TTC549 (cell line): ENCODE measurements at regions not wholly inside any gene's neighbourhood (a gene's known extent, or its start where the extent isn't known, plus 50 kb on each side); places are given as distances from the start of the nearest gene placed in this dataset.
A peak's percentile ranks its signal among the peaks of the same experiment; 100 is the strongest.
"Not testable (repeated sequence)": the region's sequence is repeated elsewhere in the genome, so short reads cannot be mapped to it uniquely, and the experiment has no call there.

Experiments used
- FAIRE-seq: peaks from 2 replicates; lab custom pipeline; 2012; peaks lifted over from hg19 to GRCh38; lab: Jason Lieb, UNC

DNA sequence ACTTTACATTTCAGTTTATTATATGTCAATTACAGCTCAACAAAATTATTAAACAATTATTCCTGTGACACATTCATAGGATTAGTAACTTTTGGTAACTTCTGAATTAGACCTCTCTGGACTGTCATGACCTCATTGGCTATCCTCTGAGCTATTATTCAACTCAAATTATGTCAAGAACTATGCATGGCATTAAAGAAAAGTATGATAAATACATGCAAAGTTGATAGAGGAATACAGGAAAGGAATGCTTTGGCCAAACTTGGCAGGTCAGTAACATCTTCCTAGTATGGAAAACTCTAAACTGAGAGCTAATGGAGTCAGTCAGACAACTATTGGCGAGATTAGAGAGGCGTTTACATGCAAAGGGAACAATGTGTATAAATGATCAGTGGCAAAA, 158.4 kb downstream of the DUSP10 start:
- FAIRE-seq = no peak

DNA sequence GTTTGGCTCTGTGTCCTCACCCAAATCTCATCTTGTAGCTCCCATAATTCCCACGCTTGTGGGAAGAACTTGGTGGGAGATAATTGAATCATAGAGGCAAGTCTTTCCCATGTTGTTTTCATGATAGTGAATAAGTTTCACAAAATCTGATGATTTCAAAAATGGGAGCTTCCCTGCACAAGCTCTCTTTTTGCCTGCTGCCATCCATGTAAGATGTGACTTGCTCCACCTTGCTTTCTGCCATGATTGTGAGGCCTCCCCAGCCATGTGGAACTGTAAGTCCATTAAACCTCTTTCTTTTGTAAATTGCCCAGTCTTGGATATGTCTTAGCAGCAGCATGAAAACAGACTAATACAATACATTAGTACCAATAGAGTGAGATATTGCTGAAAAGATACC, 154.9 kb downstream of the DUSP10 start:
- not testable (repeated sequence) for FAIRE-seq

DNA sequence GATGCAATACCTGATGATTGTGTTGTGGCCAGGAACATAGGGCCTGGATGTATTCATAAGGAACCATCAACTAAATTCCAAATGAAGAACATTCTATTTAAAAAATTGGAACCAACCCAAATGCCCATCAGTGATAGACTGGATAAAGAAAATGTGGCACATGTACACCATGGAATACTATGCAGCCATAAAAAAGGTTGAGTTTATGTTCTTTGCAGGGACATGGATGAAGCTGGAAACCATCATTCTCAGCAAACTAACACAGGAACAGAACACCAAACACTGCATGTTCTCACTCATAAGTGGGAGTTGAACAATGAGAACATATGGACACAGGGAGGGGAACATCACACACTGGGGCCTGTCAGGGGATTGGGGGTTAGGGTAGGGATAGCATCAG, 150.6 kb downstream of the DUSP10 start:
- FAIRE-seq = not testable (repeated sequence)

DNA sequence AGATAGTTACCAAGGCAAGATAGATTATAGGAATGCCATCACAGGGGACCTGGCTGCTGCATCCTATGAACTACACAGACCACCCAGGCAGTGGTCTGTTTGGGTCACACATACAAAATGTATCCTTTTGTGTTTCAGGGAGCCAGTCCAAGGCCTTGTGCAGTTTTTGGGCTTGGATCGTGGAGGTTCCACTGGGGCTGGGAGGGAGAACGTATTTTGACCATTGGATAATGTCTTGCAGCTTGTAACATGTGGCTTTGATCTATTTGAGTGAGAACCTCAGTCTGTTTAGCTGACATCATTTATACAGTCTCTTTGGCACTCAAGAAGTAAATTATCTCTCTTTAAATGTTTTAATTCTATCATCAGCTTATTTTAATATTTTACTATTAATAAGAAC, 147.3 kb downstream of the DUSP10 start:
- no peak for FAIRE-seq

- FAIRE-seq = no peak
Observed at GRCh38 chr1:221598122-221598521, 143.8 kb downstream of the DUSP10 start.

DNA sequence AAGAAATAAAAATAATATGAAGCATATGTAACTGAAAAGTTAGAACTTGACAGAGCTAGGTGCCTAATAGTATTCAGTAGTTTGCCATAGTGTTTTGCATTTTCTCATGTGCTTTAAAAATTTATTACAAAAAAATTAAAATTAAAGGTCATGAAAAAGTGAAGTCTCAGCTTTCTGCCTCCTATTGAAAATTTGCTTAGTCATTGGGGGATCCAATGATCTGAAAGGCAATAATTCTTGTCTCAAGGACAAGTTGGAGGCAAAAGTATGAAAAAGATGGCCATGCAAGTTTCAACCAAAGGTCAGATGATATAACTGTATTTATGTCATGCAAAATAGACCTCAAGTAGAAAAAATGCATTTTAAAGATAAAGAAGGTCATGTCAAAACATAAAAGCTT, 140.7 kb downstream of the DUSP10 start:
- no peak for FAIRE-seq

DNA sequence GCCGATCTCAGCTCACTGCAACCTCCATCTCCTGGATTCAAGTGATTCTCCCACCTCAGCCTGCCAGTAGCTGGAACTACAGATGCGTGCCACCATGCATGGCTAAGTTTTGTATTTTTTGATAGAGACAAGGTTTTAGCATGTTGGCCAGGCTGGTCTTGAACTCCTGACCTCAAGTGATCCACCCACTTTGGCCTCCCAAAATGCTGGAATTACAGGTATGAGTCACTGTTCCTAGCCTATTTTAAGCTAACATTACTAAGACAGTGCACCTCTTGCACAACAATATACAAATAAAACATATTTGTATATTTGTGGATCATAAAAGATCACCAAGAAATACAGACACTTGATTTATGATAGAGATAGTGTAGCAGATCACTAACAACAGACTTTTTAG, 139.1 kb downstream of the DUSP10 start:
- FAIRE-seq = no peak

GRCh38 chr1:221604390-221604789, 137.5 kb downstream of the DUSP10 start:
- not testable (repeated sequence) for FAIRE-seq

GRCh38 chr1:221604948-221605347, 136.9 kb downstream of the DUSP10 start:
- peak; percentile 83 for FAIRE-seq

DNA sequence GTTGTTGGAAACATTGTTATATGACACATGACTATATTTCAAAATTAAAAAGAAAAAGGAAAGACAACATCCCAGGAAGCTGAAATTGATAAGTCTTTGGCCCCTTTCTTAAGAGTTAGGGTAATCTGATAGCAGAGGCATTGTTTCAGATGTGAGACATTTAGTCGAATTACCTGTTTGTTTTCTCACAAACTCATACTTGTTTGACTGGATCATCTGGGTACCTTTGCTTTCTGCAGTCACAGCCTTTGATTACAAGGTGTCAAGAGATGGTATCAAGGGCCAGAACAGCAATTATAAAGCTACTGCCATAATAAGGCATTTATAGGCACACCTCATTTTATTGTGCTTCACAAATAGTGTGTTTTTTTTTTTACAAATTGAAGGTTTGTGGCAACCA, 136.3 kb downstream of the DUSP10 start:
- FAIRE-seq = no peak

DNA sequence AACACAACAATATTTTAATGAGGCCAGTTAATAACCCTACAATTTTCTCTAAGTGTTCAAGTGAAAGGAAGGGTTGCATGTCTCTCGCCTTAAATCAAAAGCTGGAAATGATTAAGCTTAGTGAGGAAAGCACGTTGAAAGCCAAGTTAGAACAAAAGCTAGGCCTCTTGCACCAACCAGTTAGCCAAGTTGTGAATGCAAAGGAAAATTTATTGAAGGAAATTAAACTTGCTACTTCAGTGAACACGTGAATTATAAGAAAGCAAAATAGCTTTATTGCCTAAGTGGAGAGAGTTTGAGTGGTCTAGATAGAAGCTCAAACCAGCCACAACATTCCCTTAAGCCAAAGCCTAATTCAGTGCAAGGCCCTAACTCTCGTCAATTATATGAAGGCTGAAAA, 135.6 kb downstream of the DUSP10 start:
- FAIRE-seq = no peak

GRCh38 chr1:221608835-221609320, 133.0 kb downstream of the DUSP10 start:
- no peak for FAIRE-seq

- no peak for FAIRE-seq
Observed at GRCh38 chr1:221611656-221612046, 130.2 kb downstream of the DUSP10 start.

GRCh38 chr1:221612047-221612777, 129.7 kb downstream of the DUSP10 start:
- FAIRE-seq = no peak

- FAIRE-seq = no peak
Observed at GRCh38 chr1:221620437-221621384, 121.2 kb downstream of the DUSP10 start.

- no peak for FAIRE-seq
Observed at GRCh38 chr1:221621683-221622082, 120.2 kb downstream of the DUSP10 start.

GRCh38 chr1:221622389-221622788, 119.5 kb downstream of the DUSP10 start:
- no peak for FAIRE-seq

DNA sequence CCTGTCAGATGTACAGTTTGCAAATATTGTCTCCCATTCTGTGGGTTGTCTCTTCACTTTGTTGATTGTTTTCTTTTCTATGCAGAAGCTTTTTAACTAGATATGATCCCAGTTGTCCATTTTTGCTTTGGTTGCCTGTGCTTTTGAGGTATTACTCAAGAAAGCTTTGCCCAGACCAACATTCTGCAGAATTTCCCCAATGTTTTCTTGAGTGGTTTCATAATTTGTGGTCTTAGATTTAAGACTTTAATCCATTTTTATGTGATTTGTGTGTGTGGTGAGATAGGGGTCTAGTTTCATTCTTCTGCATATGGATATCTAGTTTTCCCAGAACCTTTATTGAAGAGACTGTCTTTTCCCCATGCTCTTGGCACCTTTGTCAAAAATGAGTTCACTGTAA, 116.9 kb downstream of the DUSP10 start:
- FAIRE-seq = no peak

GRCh38 chr1:221626041-221626440, 115.8 kb downstream of the DUSP10 start:
- no peak for FAIRE-seq

DNA sequence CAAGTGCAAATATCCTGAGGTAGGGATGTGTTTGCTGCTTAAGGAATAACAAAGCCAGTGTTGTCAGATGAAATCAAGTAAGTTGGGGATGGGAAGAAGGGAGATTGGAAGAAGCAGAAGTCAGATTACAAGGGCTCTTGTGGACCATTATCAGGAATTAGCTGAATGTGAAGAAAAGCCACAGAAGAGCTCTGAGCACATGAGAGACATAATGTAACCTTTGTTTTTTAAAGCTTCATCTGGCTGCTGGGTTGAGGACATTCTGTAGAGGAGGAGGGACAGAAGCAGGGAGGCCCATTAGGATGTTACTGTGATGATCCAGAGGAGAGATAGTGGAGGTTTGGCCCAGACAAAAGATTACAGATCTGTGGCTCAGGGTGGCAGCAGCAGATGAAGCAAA, 111.7 kb downstream of the DUSP10 start:
- FAIRE-seq = no peak

- no peak for FAIRE-seq
Observed at GRCh38 chr1:221631556-221631955, 110.3 kb downstream of the DUSP10 start.

DNA sequence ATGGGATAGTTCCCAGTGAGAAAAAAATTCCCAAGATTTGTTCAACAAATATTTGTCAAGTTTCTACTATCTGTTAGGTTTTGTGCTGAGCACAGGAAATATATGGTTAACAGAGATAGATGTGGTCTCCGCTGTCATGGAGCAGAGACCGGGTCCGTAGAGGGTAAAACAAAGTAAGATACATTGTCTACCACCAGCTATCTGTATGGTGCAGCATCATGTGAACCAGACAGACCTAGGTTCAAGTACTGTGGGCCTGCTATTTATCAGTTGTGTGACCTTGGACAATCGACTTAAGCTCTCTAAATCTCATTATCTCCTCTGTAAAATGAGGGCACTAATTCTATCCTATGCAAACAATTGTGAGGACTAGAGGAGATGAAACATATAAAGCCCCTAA, 109.8 kb downstream of the DUSP10 start:
- FAIRE-seq = no peak

GRCh38 chr1:221633841-221634409, 108.0 kb downstream of the DUSP10 start:
- peak; percentile 28 for FAIRE-seq
